SU-DHL-6 (cell line): ENCODE measurements at regions not wholly inside any gene's neighbourhood (a gene's known extent, or its start where the extent isn't known, plus 50 kb on each side); places are given as distances from the start of the nearest gene placed in this dataset.

Source experiments
- CTCF ChIP-seq: fragments of 200-600 bp; sonication (generic); IDR thresholded peaks from one replicate; pipeline ENCODE4 v1.5.1; 2017; ENCODE audit warnings: antibody characterized with exemption, mild to moderate bottlenecking, low read length, moderate library complexity; ENCODE audit not compliant: insufficient read depth, poor library complexity, severe bottlenecking
- EZH2phosphoT487 ChIP-seq: fragments of 200-600 bp; sonication (generic), shearing (Covaris generic); conservative IDR thresholded peaks from 2 replicates; pipeline ENCODE4 v1.6.1; 2018; ENCODE audit warnings: mild to moderate bottlenecking, antibody characterized with exemption, low read length, moderate library complexity, mixed read lengths

GRCh38 chr5:17951392-17952169 is 317.3 kb downstream of the TAF11L14 start:
- TF ChIP-seq CTCF (no peak), EZH2phosphoT487 (no peak)
